Keratinocyte (primary cell): ENCODE measurements at regions not wholly inside any gene's neighbourhood (a gene's known extent, or its start where the extent isn't known, plus 50 kb on each side); places are given as distances from the start of the nearest gene placed in this dataset.

Source experiments
- DNase-seq: peaks from one replicate; pipeline ENCODE4 v3.0.0-alpha.2; 2011; ENCODE audit warnings: low read depth, missing footprints, low spot score
- FAIRE-seq: peaks from 2 replicates; lab custom pipeline; 2011; peaks lifted over from hg19 to GRCh38; lab: Jason Lieb, UNC
- H2AFZ ChIP-seq: 2 replicates; pipeline ENCODE4 v1.6.0; 2012; ENCODE audit warnings: low read length, control low read depth, inconsistent platforms; ENCODE audit not compliant: control insufficient read depth
- H3K27ac ChIP-seq: 2 replicates; pipeline ENCODE4 v1.5.1; 2011; ENCODE audit warnings: low read length; ENCODE audit not compliant: control insufficient read depth, insufficient read depth
- H3K27me3 ChIP-seq: 3 replicates; pipeline ENCODE4 v1.6.0; 2011; ENCODE audit warnings: low read length; ENCODE audit not compliant: control insufficient read depth, insufficient read depth; ENCODE audit errors: extremely low read depth
- H3K36me3 ChIP-seq, 2 experiments: 2 replicates in 1 of 2; 3 replicates in 1 of 2; pipeline ENCODE4 v1.5.1; 2011; ENCODE audit warnings: low read length in 2 of 2, mild to moderate bottlenecking in 1 of 2; ENCODE audit not compliant: control insufficient read depth in 2 of 2, insufficient read depth in 2 of 2; ENCODE audit errors: extremely low read depth in 1 of 2
- H3K4me1 ChIP-seq: 3 replicates; pipeline ENCODE4 v1.5.1; 2011; ENCODE audit warnings: low read length; ENCODE audit not compliant: control insufficient read depth, insufficient read depth; ENCODE audit errors: extremely low read depth
- H3K4me2 ChIP-seq: 3 replicates; pipeline ENCODE4 v1.6.0; 2011; ENCODE audit warnings: low read depth, low read length; ENCODE audit not compliant: control insufficient read depth, insufficient read depth; ENCODE audit errors: extremely low read depth
- H3K4me3 ChIP-seq, 3 experiments: fragments of 200-600 bp in 1 of 3; sonication (generic) in 1 of 3; 2 replicates in 2 of 3; 3 replicates in 1 of 3; pipeline ENCODE4 v1.5.1; 2011 to 2016; ENCODE audit warnings: low read length in 3 of 3, mild to moderate bottlenecking in 3 of 3, control low read depth in 2 of 3, inconsistent platforms in 1 of 3, low read depth in 1 of 3, mixed read lengths in 1 of 3, mixed run types in 1 of 3, moderate library complexity in 1 of 3; ENCODE audit not compliant: control insufficient read depth in 2 of 3, insufficient read depth in 2 of 3; ENCODE audit errors: extremely low read depth in 1 of 3
- H3K79me2 ChIP-seq: 2 replicates; pipeline ENCODE4 v1.6.0; 2012; ENCODE audit warnings: low read length; ENCODE audit not compliant: control insufficient read depth, insufficient read depth
- H3K9ac ChIP-seq: 3 replicates; pipeline ENCODE4 v1.6.0; 2011; ENCODE audit warnings: low read length; ENCODE audit not compliant: control insufficient read depth, insufficient read depth; ENCODE audit errors: extremely low read depth
- H3K9me1 ChIP-seq: 3 replicates; pipeline ENCODE4 v1.6.0; 2011; ENCODE audit warnings: low read length; ENCODE audit not compliant: control insufficient read depth, insufficient read depth; ENCODE audit errors: extremely low read depth
- H3K9me3 ChIP-seq: 2 replicates; pipeline ENCODE4 v1.5.1; 2012; ENCODE audit warnings: low read depth, low read length; ENCODE audit not compliant: control insufficient read depth
- H4K20me1 ChIP-seq: 3 replicates; pipeline ENCODE4 v1.6.0; 2011; ENCODE audit warnings: low read length; ENCODE audit not compliant: control insufficient read depth, insufficient read depth; ENCODE audit errors: extremely low read depth
- EZH2 ChIP-seq: IDR thresholded peaks from one replicate; pipeline ENCODE4 v1.6.1; 2012; ENCODE audit warnings: inconsistent platforms, mild to moderate bottlenecking, low read length, moderate library complexity
- dilution Hi-C: fragments of 300-500 bp; cut with MboI; formaldehyde crosslinking; loops from one replicate; pipeline ENCODE4 v1.7.0; 2020; ENCODE audit warnings: low sequenced_read_pairs; ENCODE audit not compliant: extremely low pct_ligation_motif_present
- TF ChIP-seq, protein P1 (sequence below), 3 experiments: IDR thresholded peaks in 1 of 3; conservative IDR thresholded peaks in 1 of 3; optimal IDR thresholded peaks in 1 of 3; 2 replicates in 2 of 3; 3 replicates in 1 of 3; pipeline versions ENCODE3 to v1.5.1; 2011; ENCODE audit warnings: low read length in 3 of 3, mild to moderate bottlenecking in 3 of 3, moderate library complexity in 2 of 3, control low read depth in 1 of 3, inconsistent platforms in 1 of 3; ENCODE audit not compliant: insufficient read depth in 2 of 3; ENCODE audit errors: extremely low read depth in 1 of 3

DNA sequence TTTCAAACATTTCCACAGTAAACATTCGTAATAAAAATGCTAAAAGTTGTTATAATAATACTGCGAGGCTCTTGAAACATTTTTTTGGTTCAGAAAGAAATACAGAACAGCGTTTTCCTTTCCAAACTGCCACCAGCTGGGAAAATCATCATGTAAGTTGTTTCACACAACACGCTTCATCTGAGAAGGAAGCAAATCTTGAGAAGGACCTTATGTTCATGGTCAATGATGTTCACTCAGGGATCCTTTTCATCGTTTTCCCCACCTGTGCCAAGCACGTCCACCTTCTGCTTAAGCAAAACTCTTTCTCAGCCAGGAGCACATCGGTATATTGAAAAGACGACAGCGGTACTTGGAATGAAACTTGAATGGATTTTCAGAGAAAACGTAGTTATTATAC is 274.5 kb upstream of the ELAC2 start:
- no peak overlapping the region for H3K4me3 ChIP-seq
- TF ChIP-seq, protein P1, sequence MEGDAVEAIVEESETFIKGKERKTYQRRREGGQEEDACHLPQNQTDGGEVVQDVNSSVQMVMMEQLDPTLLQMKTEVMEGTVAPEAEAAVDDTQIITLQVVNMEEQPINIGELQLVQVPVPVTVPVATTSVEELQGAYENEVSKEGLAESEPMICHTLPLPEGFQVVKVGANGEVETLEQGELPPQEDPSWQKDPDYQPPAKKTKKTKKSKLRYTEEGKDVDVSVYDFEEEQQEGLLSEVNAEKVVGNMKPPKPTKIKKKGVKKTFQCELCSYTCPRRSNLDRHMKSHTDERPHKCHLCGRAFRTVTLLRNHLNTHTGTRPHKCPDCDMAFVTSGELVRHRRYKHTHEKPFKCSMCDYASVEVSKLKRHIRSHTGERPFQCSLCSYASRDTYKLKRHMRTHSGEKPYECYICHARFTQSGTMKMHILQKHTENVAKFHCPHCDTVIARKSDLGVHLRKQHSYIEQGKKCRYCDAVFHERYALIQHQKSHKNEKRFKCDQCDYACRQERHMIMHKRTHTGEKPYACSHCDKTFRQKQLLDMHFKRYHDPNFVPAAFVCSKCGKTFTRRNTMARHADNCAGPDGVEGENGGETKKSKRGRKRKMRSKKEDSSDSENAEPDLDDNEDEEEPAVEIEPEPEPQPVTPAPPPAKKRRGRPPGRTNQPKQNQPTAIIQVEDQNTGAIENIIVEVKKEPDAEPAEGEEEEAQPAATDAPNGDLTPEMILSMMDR (optimal IDR thresholded peaks at IDR 0.05 in 1 of 3, IDR thresholded peaks at IDR 0.05 in 1 of 3, conservative IDR thresholded peaks at IDR 0.05 in 1 of 3; ENCODE audit: extremely low read depth in 1 of 3, insufficient read depth in 2 of 3, low read length in 3 of 3) = no peak
- no peak for TF ChIP-seq EZH2
- FAIRE-seq = no peak

DNA sequence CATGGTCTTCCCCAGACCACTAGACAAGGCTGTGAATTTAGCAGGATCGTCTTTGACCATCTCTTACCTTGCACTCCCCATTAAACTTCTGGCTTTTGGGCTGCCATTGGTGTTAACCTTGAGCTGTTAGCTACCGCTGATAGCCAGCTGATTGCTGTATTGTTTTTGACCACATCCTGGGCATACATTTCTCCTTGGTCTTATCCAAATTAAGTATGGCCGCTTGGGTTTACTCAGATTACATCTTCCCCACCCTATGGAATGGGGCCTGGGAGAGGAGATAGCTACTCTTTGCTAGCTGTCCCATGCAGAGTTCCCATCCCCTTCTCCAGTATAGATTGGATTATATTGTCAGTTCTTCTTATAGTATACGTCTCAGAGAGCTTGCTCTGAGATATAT is 270.4 kb upstream of the ELAC2 start:
- H3K36me3 ChIP-seq = no peaks in the 10 kb centered on the region
- H3K9me1 ChIP-seq = no peaks in the 10 kb centered on the region
- no peak overlapping the region for H3K4me2 ChIP-seq
- no peaks in the 10 kb centered on the region for H3K79me2 ChIP-seq
- no peak overlapping the region for H3K27ac ChIP-seq
- FAIRE-seq = no peak
- no peak overlapping the region for H3K4me3 ChIP-seq
- dilution Hi-C loops = no loop called here
- no peaks in the 10 kb centered on the region for H3K9me3 ChIP-seq
- H4K20me1 ChIP-seq = no peaks in the 10 kb centered on the region
- DNase-seq = no peak
- H3K27me3 ChIP-seq = no peaks in the 10 kb centered on the region
- H2AFZ ChIP-seq = no peak overlapping the region
- H3K4me1 ChIP-seq = no peaks in the 10 kb centered on the region
- TF ChIP-seq, protein P1 (optimal IDR thresholded peaks at IDR 0.05 in 1 of 3, IDR thresholded peaks at IDR 0.05 in 1 of 3, conservative IDR thresholded peaks at IDR 0.05 in 1 of 3; ENCODE audit: extremely low read depth in 1 of 3, insufficient read depth in 2 of 3, low read length in 3 of 3) = no peak
- no peak for TF ChIP-seq EZH2
- H3K9ac ChIP-seq = no peak overlapping the region

More for the DNA sequence above, 274.5 kb upstream of the ELAC2 start:
- Histone ChIP-seq H3K27me3 (no peaks in the 10 kb centered on the region), H3K9me3 (no peaks in the 10 kb centered on the region), H4K20me1 (no peaks in the 10 kb centered on the region), H3K36me3 (no peaks in the 10 kb centered on the region), H2AFZ (no peak overlapping the region), H3K9ac (no peak overlapping the region), H3K9me1 (no peaks in the 10 kb centered on the region), H3K4me2 (no peak overlapping the region), H3K27ac (no peak overlapping the region), H3K4me1 (no peaks in the 10 kb centered on the region), H3K79me2 (no peaks in the 10 kb centered on the region)
- no peak for DNase-seq
- dilution Hi-C loops = no loop called here
